ENCODE measurements at regions not wholly inside any gene's neighbourhood (a gene's known extent, or its start where the extent isn't known, plus 50 kb on each side); places are given as distances from the start of the nearest gene placed in this dataset.

DNA sequence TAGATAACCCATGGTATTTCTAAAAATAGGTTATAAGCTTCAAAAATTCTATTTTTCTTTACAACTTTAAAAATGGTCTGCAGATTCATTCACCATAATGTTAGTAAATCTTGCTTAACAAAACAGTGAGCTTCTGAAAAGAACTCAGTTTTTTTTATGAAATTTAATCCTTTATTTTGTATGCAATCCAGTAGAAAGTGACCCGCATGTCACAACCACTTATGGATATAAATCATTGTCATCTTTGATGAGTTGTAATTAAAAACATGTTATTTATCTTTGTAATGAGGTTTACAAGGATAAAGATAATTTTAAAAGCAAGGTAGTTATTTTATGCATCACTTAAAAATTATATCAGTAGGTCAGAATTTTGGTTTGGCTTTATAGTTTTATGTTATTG is 173.5 kb upstream of the SEMA3A start (continued):
- TF ChIP-seq, protein P1, sequence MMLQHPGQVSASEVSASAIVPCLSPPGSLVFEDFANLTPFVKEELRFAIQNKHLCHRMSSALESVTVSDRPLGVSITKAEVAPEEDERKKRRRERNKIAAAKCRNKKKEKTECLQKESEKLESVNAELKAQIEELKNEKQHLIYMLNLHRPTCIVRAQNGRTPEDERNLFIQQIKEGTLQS (IDR thresholded peaks at IDR 0.05) = no peak

DNA sequence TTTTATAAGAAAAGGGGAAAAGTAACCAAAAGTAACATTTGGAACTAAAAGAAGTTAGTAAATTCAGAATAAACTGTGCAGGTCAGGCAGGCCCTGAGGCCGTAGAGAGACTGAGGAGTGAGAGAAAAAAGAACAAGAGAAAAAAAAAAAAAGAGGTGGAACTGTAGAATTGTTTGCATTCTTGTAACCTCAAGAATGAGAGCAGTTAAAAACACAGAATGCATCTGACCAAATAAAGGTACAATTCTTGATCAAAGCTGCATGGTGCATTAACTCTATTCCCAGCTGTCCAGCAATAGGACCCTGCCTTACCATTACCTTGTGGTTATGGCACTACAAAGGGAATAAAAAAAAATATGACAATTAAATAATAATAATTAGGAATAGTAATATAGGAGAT is 170.1 kb upstream of the SEMA3A start:
- H3K27ac ChIP-seq (ENCODE audit: low read depth, low read length) = no peak overlapping the region
- H3K27me3 ChIP-seq (ENCODE audit: insufficient read depth, low read length) = no peaks in the 10 kb centered on the region
- no peaks in the 10 kb centered on the region for H3K9me2 ChIP-seq (ENCODE audit: insufficient read depth)
- intact Hi-C loops (cut with micrococcal nuclease) = loop anchor here (5.0 kb wide), 1 partner anchor 53 kb away; no protein-coding TSS in a partner anchor
- CTCF ChIA-PET = no interaction called here
- no peaks in the 10 kb centered on the region for H3K36me3 ChIP-seq (ENCODE audit: control insufficient read depth in 1 of 2, insufficient read depth in 2 of 2, low read length in 2 of 2)
- no peak overlapping the region for H3K9ac ChIP-seq (ENCODE audit: low read length)
- H3K4me3 ChIP-seq (replicated peaks in 1 of 2; ENCODE audit: low read depth in 1 of 2, low read length in 2 of 2) = no peak overlapping the region
- DNase-seq (ENCODE audit: low read depth, low spot score) = no peak
- POLR2A ChIA-PET = no interaction called here
- no peak overlapping the region for H3K4me2 ChIP-seq (ENCODE audit: low read length)
- H4K20me1 ChIP-seq (ENCODE audit: insufficient read depth) = no peaks in the 10 kb centered on the region
- ATAC-seq = no peak
- no TSS peak for BruUV-seq (replicated peaks)
- H3K4me1 ChIP-seq (ENCODE audit: control insufficient read depth in 1 of 2, insufficient read depth in 2 of 2, low read length in 2 of 2) = peaks cover 0 to 6% of the 10 kb centered on the region in 2 experiments; a peak in 2 of 4 replicates
- H3K9me3 ChIP-seq (ENCODE audit: control insufficient read depth in 1 of 2, insufficient read depth in 1 of 2, low read depth in 1 of 2, low read length in 2 of 2) = no peaks in the 10 kb centered on the region
- no peak overlapping the region for H2AFZ ChIP-seq (ENCODE audit: low read depth, low read length, poor library complexity, severe bottlenecking)
- TF ChIP-seq, protein P1 (IDR thresholded peaks at IDR 0.05) = no peak
- TF ChIP-seq, protein P2, sequence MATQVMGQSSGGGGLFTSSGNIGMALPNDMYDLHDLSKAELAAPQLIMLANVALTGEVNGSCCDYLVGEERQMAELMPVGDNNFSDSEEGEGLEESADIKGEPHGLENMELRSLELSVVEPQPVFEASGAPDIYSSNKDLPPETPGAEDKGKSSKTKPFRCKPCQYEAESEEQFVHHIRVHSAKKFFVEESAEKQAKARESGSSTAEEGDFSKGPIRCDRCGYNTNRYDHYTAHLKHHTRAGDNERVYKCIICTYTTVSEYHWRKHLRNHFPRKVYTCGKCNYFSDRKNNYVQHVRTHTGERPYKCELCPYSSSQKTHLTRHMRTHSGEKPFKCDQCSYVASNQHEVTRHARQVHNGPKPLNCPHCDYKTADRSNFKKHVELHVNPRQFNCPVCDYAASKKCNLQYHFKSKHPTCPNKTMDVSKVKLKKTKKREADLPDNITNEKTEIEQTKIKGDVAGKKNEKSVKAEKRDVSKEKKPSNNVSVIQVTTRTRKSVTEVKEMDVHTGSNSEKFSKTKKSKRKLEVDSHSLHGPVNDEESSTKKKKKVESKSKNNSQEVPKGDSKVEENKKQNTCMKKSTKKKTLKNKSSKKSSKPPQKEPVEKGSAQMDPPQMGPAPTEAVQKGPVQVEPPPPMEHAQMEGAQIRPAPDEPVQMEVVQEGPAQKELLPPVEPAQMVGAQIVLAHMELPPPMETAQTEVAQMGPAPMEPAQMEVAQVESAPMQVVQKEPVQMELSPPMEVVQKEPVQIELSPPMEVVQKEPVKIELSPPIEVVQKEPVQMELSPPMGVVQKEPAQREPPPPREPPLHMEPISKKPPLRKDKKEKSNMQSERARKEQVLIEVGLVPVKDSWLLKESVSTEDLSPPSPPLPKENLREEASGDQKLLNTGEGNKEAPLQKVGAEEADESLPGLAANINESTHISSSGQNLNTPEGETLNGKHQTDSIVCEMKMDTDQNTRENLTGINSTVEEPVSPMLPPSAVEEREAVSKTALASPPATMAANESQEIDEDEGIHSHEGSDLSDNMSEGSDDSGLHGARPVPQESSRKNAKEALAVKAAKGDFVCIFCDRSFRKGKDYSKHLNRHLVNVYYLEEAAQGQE (IDR thresholded peaks at IDR 0.05; ENCODE audit: low read depth) = no peak
- TF ChIP-seq, protein P3, sequence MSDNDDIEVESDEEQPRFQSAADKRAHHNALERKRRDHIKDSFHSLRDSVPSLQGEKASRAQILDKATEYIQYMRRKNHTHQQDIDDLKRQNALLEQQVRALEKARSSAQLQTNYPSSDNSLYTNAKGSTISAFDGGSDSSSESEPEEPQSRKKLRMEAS (IDR thresholded peaks at IDR 0.05) = no peak
- TF ChIP-seq EZH2 (IDR thresholded peaks at IDR 0.05) (no peak), EGR1 (IDR thresholded peaks at IDR 0.05; ENCODE audit: low read depth) (no peak), ELF1 (IDR thresholded peaks at IDR 0.05; ENCODE audit: borderline replicate concordance, low read depth) (no peak), RAD21 (IDR thresholded peaks at IDR 0.05; ENCODE audit: low read depth) (no peak), CBX3 (IDR thresholded peaks at IDR 0.05; ENCODE audit: low read depth) (no peak)
- RAD21 ChIA-PET (ENCODE audit: low non-redundant PET in 1 of 2, low total read pairs in 2 of 2, uncharacterized antibody in 2 of 2, unreplicated experiment in 2 of 2) = no interaction called here
- H3K79me2 ChIP-seq (ENCODE audit: insufficient read depth, low read length) = no peaks in the 10 kb centered on the region

Measured in HCT116 (cell line).